ENCODE measurements at regions not wholly inside any gene's neighbourhood (a gene's known extent, or its start where the extent isn't known, plus 50 kb on each side); places are given as distances from the start of the nearest gene placed in this dataset.

DNA sequence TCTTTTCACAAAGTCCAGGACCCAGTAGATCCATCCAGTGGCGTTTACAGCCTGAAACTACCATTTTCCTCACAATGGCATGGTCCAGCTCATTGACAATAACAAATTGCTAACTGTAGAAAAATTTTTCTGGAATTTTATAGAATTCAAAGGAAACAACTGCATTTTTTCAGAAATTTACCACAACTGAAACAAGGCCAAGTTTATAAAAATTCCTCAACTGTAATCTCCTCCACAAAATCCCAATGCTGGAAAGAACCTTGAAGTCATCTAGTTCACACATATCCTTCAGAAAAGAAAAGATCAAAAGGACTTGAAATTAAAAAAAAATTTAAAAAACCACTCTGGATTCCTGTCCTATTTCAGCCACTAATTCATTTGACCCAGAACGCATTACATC is 226.0 kb upstream of the CTAGE1 start:
- TF ChIP-seq SIN3A (IDR thresholded peaks at IDR 0.05; ENCODE audit: borderline replicate concordance, insufficient read depth, low read length): no peak
- TF ChIP-seq POLR2AphosphoS5 (IDR thresholded peaks at IDR 0.05; ENCODE audit: low read depth, low read length): no peak
- TF ChIP-seq, protein P1, sequence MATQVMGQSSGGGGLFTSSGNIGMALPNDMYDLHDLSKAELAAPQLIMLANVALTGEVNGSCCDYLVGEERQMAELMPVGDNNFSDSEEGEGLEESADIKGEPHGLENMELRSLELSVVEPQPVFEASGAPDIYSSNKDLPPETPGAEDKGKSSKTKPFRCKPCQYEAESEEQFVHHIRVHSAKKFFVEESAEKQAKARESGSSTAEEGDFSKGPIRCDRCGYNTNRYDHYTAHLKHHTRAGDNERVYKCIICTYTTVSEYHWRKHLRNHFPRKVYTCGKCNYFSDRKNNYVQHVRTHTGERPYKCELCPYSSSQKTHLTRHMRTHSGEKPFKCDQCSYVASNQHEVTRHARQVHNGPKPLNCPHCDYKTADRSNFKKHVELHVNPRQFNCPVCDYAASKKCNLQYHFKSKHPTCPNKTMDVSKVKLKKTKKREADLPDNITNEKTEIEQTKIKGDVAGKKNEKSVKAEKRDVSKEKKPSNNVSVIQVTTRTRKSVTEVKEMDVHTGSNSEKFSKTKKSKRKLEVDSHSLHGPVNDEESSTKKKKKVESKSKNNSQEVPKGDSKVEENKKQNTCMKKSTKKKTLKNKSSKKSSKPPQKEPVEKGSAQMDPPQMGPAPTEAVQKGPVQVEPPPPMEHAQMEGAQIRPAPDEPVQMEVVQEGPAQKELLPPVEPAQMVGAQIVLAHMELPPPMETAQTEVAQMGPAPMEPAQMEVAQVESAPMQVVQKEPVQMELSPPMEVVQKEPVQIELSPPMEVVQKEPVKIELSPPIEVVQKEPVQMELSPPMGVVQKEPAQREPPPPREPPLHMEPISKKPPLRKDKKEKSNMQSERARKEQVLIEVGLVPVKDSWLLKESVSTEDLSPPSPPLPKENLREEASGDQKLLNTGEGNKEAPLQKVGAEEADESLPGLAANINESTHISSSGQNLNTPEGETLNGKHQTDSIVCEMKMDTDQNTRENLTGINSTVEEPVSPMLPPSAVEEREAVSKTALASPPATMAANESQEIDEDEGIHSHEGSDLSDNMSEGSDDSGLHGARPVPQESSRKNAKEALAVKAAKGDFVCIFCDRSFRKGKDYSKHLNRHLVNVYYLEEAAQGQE (IDR thresholded peaks at IDR 0.05; ENCODE audit: insufficient read depth in 1 of 2, low read depth in 2 of 2, low read length in 2 of 2): no peak
- no peak for TF ChIP-seq TAF1 (IDR thresholded peaks at IDR 0.05; ENCODE audit: borderline replicate concordance, insufficient read depth, low read length)
